ENCODE measurements at regions not wholly inside any gene's neighbourhood (a gene's known extent, or its start where the extent isn't known, plus 50 kb on each side); places are given as distances from the start of the nearest gene placed in this dataset.

DNA sequence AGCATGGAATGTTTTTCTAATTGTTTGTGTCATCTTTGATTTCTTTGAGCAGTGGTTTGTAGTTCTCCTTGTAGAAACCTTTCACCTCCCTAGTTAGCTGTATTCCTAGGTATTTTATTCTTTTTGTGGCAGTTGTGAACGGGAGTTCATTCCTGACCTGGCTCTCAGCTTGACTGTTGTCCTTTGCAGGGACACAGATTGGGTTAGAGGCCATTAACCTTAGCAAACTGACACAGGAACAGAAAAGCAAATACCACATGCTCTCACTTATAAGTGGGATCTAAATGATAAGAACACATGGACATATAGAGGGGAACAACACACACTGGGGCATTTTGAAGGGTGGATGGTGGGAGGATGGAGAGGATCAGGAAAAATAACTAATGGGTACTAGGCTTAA, 52.2 kb upstream of the RORA start:
- Histone ChIP-seq H3K9me3 (ENCODE audit: low read length) (no peaks in the 10 kb centered on the region), H3K27me3 (ENCODE audit: insufficient read depth, low read depth, low read length) (no peaks in the 10 kb centered on the region), H3K9me2 (ENCODE audit: insufficient read depth, low read length) (no peaks in the 10 kb centered on the region), H3K36me3 (ENCODE audit: insufficient read depth, low read length) (no peaks in the 10 kb centered on the region), H3K4me2 (ENCODE audit: low read length) (no peak overlapping the region), H3K79me2 (replicated peaks; ENCODE audit: insufficient read depth, low read length) (no peaks in the 10 kb centered on the region), H3K4me3 (ENCODE audit: low read length) (no peak overlapping the region), H3F3A (ENCODE audit: insufficient read depth, low read length, poor library complexity, severe bottlenecking) (no peaks in the 10 kb centered on the region), H3K9ac (ENCODE audit: low read length) (no peak overlapping the region), H4K20me1 (ENCODE audit: insufficient read depth) (no peaks in the 10 kb centered on the region), H2AFZ (ENCODE audit: low read depth, low read length) (no peak overlapping the region), H3K27ac (ENCODE audit: low read length) (no peak overlapping the region)
- TF ChIP-seq EP300 (conservative IDR thresholded peaks at IDR 0.05; ENCODE audit: poor library complexity, severe bottlenecking) (no peak), RAD21 (conservative IDR thresholded peaks at IDR 0.05) (no peak), TAF1 (IDR thresholded peaks at IDR 0.05; ENCODE audit: low read depth) (no peak), SMC3 (conservative IDR thresholded peaks at IDR 0.05; ENCODE audit: poor library complexity) (no peak), EZH2 (IDR thresholded peaks at IDR 0.05; ENCODE audit: borderline replicate concordance, insufficient read depth, low read length, poor library complexity, severe bottlenecking) (no peak), POLR2AphosphoS5 (IDR thresholded peaks at IDR 0.05) (no peak), MXI1 (conservative IDR thresholded peaks at IDR 0.05; ENCODE audit: poor library complexity, severe bottlenecking) (no peak)
- TF ChIP-seq, protein P1, sequence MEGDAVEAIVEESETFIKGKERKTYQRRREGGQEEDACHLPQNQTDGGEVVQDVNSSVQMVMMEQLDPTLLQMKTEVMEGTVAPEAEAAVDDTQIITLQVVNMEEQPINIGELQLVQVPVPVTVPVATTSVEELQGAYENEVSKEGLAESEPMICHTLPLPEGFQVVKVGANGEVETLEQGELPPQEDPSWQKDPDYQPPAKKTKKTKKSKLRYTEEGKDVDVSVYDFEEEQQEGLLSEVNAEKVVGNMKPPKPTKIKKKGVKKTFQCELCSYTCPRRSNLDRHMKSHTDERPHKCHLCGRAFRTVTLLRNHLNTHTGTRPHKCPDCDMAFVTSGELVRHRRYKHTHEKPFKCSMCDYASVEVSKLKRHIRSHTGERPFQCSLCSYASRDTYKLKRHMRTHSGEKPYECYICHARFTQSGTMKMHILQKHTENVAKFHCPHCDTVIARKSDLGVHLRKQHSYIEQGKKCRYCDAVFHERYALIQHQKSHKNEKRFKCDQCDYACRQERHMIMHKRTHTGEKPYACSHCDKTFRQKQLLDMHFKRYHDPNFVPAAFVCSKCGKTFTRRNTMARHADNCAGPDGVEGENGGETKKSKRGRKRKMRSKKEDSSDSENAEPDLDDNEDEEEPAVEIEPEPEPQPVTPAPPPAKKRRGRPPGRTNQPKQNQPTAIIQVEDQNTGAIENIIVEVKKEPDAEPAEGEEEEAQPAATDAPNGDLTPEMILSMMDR (IDR thresholded peaks at IDR 0.05; ENCODE audit: poor library complexity, severe bottlenecking) = no peak
- TF ChIP-seq, protein P2, sequence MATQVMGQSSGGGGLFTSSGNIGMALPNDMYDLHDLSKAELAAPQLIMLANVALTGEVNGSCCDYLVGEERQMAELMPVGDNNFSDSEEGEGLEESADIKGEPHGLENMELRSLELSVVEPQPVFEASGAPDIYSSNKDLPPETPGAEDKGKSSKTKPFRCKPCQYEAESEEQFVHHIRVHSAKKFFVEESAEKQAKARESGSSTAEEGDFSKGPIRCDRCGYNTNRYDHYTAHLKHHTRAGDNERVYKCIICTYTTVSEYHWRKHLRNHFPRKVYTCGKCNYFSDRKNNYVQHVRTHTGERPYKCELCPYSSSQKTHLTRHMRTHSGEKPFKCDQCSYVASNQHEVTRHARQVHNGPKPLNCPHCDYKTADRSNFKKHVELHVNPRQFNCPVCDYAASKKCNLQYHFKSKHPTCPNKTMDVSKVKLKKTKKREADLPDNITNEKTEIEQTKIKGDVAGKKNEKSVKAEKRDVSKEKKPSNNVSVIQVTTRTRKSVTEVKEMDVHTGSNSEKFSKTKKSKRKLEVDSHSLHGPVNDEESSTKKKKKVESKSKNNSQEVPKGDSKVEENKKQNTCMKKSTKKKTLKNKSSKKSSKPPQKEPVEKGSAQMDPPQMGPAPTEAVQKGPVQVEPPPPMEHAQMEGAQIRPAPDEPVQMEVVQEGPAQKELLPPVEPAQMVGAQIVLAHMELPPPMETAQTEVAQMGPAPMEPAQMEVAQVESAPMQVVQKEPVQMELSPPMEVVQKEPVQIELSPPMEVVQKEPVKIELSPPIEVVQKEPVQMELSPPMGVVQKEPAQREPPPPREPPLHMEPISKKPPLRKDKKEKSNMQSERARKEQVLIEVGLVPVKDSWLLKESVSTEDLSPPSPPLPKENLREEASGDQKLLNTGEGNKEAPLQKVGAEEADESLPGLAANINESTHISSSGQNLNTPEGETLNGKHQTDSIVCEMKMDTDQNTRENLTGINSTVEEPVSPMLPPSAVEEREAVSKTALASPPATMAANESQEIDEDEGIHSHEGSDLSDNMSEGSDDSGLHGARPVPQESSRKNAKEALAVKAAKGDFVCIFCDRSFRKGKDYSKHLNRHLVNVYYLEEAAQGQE (IDR thresholded peaks at IDR 0.05; ENCODE audit: borderline replicate concordance) = no peak

Data from neural cell (in vitro differentiated cells).